Activated CD4-positive, CD25-positive, alpha-beta regulatory T cell treated with anti-CD3 and anti-CD28 coated beads, Interleukin-2, amount 50 U/mL, for 24 hours (primary cell): ENCODE measurements at regions not wholly inside any gene's neighbourhood (a gene's known extent, or its start where the extent isn't known, plus 50 kb on each side); places are given as distances from the start of the nearest gene placed in this dataset.
"Not testable (repeated sequence)": the region's sequence is repeated elsewhere in the genome, so short reads cannot be mapped to it uniquely, and the experiment has no call there.

Source experiments
- ATAC-seq, 2 donors: fragments of 150-1000 bp; cut with Tn5 transposase; one replicate each; pipeline ENCODE4 v1.10.0; 2021; ENCODE audit warnings: mild to moderate bottlenecking in 1 of 2, moderate library complexity in 1 of 2

GRCh38 chr13:80508031-80508430, 167.1 kb upstream of the SPRY2 start:
- ATAC-seq = no peak

- no peak for ATAC-seq
These were observed 163.5 kb upstream of the SPRY2 start for GRCh38 chr13:80504453-80504852.

- ATAC-seq = no peak
These were observed 161.4 kb upstream of the SPRY2 start for GRCh38 chr13:80502359-80502758.

GRCh38 chr13:80501556-80501955, 160.6 kb upstream of the SPRY2 start:
- ATAC-seq = no peak

GRCh38 chr13:80499536-80500290, 158.8 kb upstream of the SPRY2 start:
- ATAC-seq = no peak

- no peak for ATAC-seq
These were observed 157.5 kb upstream of the SPRY2 start for GRCh38 chr13:80498433-80498832.

GRCh38 chr13:80497978-80498377, 157.1 kb upstream of the SPRY2 start:
- ATAC-seq = no peak

GRCh38 chr13:80497439-80497838, 156.5 kb upstream of the SPRY2 start:
- ATAC-seq = no peak

GRCh38 chr13:80496721-80497397, 155.9 kb upstream of the SPRY2 start:
- ATAC-seq = no peak

- not testable (repeated sequence) for ATAC-seq
These were observed 149.6 kb upstream of the SPRY2 start for GRCh38 chr13:80490491-80490943.

- ATAC-seq = no peak
These were observed 145.5 kb upstream of the SPRY2 start for GRCh38 chr13:80486402-80486801.

GRCh38 chr13:80483157-80483556, 142.2 kb upstream of the SPRY2 start:
- ATAC-seq = no peak

- ATAC-seq = no peak
These were observed 140.7 kb upstream of the SPRY2 start for GRCh38 chr13:80481588-80481987.

GRCh38 chr13:80477661-80478443, 136.9 kb upstream of the SPRY2 start:
- no peak for ATAC-seq

GRCh38 chr13:80476953-80477352, 136.0 kb upstream of the SPRY2 start:
- no peak for ATAC-seq

GRCh38 chr13:80475718-80476117, 134.8 kb upstream of the SPRY2 start:
- no peak for ATAC-seq

- ATAC-seq = no peak
These were observed 132.8 kb upstream of the SPRY2 start for GRCh38 chr13:80473695-80474094.

- ATAC-seq = no peak
These were observed 129.0 kb upstream of the SPRY2 start for GRCh38 chr13:80469853-80470381.

- ATAC-seq = no peak
These were observed 128.4 kb upstream of the SPRY2 start for GRCh38 chr13:80469105-80469852.

GRCh38 chr13:80465321-80465720, 124.4 kb upstream of the SPRY2 start:
- no peak for ATAC-seq

- ATAC-seq = no peak
These were observed 122.9 kb upstream of the SPRY2 start for GRCh38 chr13:80463673-80464352.

GRCh38 chr13:80462567-80462966, 121.6 kb upstream of the SPRY2 start:
- no peak for ATAC-seq
